ENCODE measurements at regions not wholly inside any gene's neighbourhood (a gene's known extent, or its start where the extent isn't known, plus 50 kb on each side); places are given as distances from the start of the nearest gene placed in this dataset.

DNA sequence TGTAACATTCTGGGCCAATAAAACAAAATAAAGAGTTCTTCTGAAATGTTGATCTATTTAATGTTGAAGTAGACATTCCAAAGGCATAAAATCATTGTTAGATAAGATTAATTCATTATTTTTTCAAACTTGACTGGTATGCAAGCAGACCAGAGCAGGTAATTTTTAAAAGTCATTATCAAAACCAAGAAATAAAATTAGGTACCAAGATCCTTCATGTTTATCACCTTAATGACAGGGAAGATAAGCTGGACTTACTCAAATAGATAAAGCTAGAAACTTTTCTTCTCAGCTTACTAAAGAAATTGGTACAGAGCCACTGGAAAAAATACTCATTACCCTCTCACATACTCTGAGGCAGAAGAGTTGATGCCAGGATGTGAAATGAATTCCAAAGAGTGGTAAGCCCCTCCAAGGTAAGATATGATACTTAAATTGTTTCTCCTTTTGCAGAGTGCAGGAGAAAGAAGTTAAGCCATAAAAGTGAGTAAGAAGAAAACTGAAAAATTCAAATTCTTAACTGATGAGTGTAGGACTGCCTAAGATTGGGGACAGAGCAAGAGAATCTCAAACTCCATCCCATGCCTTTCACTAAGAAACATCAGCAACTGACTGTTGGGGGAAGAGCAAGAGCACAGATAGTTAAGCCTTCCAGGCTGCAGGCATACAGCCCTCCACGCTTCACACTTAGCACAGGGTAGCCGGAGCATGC lies 111.9 kb downstream of the SLC41A2 start:
- TF ChIP-seq, protein P1, sequence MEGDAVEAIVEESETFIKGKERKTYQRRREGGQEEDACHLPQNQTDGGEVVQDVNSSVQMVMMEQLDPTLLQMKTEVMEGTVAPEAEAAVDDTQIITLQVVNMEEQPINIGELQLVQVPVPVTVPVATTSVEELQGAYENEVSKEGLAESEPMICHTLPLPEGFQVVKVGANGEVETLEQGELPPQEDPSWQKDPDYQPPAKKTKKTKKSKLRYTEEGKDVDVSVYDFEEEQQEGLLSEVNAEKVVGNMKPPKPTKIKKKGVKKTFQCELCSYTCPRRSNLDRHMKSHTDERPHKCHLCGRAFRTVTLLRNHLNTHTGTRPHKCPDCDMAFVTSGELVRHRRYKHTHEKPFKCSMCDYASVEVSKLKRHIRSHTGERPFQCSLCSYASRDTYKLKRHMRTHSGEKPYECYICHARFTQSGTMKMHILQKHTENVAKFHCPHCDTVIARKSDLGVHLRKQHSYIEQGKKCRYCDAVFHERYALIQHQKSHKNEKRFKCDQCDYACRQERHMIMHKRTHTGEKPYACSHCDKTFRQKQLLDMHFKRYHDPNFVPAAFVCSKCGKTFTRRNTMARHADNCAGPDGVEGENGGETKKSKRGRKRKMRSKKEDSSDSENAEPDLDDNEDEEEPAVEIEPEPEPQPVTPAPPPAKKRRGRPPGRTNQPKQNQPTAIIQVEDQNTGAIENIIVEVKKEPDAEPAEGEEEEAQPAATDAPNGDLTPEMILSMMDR (IDR thresholded peaks at IDR 0.05; ENCODE audit: low read length, missing control alignments): no peak
- DNase-seq (ENCODE audit: low read depth): no peak
- H3K4me3 ChIP-seq (replicated peaks; ENCODE audit: low read depth, low read length): no peak overlapping the region

DNA sequence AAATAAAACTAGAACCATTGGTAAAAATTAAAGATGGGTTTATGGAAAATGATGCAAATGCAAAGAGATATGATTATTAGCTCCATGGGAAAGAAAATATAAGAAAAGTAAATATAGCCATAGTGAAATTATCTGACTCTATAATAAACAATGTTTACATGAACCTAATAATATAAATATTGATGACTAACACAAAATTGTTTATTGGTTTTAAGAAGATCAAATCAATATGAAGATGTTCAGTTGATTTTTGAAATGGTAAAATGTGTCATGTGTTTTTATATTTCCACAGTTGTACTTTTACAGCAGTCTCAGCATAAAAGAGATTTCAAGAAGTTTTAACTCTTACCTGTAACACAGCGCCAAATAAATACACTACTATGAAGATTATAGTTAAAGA lies 114.0 kb downstream of the SLC41A2 start:
- H3K4me3 ChIP-seq (replicated peaks; ENCODE audit: low read depth, low read length): no peak overlapping the region
- no peak for DNase-seq (ENCODE audit: low read depth)
- TF ChIP-seq, protein P1 (IDR thresholded peaks at IDR 0.05; ENCODE audit: low read length, missing control alignments): no peak

DNA sequence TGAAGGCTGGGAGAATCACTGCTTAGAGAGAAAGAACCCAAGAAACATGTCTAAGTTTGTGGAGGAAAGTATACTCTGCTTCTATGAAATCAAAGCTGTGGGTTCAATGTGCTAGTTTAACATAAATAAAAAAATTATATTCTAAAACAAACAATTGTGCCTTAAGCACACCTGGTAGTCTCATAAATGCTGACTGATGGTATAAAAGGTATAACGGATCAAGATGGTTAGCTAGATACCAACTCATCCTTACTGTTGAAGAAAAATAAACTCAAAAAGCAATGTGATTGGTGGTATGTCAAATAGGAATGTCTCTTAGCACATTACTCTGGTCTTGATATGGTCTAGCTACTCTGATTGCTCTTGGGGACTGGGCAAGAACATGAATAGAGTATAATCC lies 117.8 kb downstream of the SLC41A2 start:
- TF ChIP-seq, protein P1 (IDR thresholded peaks at IDR 0.05; ENCODE audit: low read length, missing control alignments): no peak
- no peak for DNase-seq (ENCODE audit: low read depth)
- no peak overlapping the region for H3K4me3 ChIP-seq (replicated peaks; ENCODE audit: low read depth, low read length)

DNA sequence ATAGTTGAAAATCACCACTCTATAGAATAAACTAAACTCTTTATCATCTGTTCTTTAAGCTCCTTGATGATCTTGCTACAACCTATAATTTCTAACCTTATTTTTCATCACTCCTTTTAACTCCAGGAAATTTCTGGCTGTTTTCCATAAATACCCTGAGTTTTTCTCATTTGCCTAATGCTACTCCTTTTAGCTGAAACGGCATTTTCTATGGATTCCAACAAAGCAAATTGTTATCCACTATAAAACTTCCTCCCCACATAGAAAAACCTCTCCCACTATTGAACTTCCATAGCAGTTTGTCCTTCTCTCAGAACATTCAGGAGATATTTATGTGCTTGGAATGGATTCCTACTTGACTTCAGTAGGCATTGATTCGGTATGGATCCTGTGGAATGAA lies 122.8 kb downstream of the SLC41A2 start:
- TF ChIP-seq, protein P1 (IDR thresholded peaks at IDR 0.05; ENCODE audit: low read length, missing control alignments): no peak
- H3K4me3 ChIP-seq (replicated peaks; ENCODE audit: low read depth, low read length): no peak overlapping the region
- DNase-seq (ENCODE audit: low read depth): no peak

DNA sequence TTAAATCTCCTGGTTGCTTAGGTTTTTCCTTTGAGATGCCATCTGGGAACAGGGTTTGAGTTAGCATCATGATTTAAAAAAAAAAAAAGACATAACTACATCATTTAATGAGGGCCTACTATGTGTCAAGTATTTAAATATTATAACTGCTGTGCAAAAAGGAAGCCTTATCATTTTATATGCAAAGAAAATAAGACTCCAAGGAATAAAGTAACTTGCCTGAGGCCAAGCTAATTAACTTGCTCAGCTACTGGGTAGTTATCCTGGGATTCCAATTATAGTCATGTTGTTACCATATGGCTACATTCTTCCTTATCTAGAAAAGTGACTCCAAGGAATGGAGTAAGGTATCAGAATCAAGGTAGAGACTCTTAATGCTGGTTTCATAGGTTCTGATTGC lies 123.5 kb downstream of the SLC41A2 start:
- TF ChIP-seq, protein P1 (IDR thresholded peaks at IDR 0.05; ENCODE audit: low read length, missing control alignments): no peak
- no peak for DNase-seq (ENCODE audit: low read depth)

DNA sequence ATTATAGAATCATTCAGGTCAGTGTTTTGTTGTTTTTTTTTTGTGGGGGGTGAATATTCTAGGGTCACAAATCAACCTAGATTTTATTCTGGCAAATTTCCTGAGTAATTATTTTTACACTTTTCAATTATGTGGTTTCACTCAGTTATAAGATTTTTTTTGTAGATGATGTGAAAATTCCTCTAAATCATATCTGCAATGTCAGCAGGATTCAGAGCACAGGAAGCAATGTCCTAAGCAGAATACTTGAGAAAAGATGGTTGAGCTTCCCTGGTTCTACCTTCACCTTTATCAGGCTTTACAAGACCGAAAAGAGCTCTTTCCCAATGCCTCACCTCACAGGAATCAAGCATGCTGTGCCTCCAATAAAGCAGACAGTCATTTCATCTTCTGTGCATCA lies 124.3 kb downstream of the SLC41A2 start:
- TF ChIP-seq, protein P1 (IDR thresholded peaks at IDR 0.05; ENCODE audit: low read length, missing control alignments): no peak
- DNase-seq (ENCODE audit: low read depth): no peak
- H3K4me3 ChIP-seq (replicated peaks; ENCODE audit: low read depth, low read length): no peak overlapping the region

More for the DNA sequence above, 123.5 kb downstream of the SLC41A2 start:
- H3K4me3 ChIP-seq (replicated peaks; ENCODE audit: low read depth, low read length): no peak overlapping the region

DNA sequence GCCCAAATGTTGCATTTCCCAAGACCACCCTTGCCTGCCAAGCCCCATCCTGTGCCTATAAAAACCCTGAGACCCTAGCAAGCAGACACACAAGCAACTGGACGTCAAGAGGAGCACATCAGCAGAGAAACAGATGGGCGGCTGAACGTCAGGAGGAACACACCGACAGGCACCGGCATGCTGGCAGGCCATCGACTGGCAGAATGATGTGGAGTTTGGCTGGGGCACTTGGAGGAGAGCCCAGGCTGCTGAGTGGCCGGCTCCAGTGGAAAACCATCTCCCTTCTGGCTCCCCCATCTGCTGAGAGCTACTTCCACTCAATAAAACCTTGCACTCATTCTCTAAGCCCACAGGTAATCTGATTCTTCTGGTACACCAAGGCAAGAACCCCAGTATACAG lies 130.1 kb downstream of the SLC41A2 start:
- no peak overlapping the region for H3K4me3 ChIP-seq (replicated peaks; ENCODE audit: low read depth, low read length)
- DNase-seq (ENCODE audit: low read depth): no peak
- TF ChIP-seq, protein P1 (IDR thresholded peaks at IDR 0.05; ENCODE audit: low read length, missing control alignments): no peak

Measured in fibroblast of pulmonary artery (primary cell).